ENCODE measurements at regions not wholly inside any gene's neighbourhood (a gene's known extent, or its start where the extent isn't known, plus 50 kb on each side); places are given as distances from the start of the nearest gene placed in this dataset.

- H3K9me3 ChIP-seq: no peaks in the 10 kb centered on the region
- DNase-seq: peak in 1 of 3 donors; percentile 25
- TF ChIP-seq CTCF (IDR thresholded peaks at IDR 0.05): no peak
- no peaks in the 10 kb centered on the region for H3K36me3 ChIP-seq (ENCODE audit: low read depth)
- H3K4me3 ChIP-seq: no peak overlapping the region
- no peaks in the 10 kb centered on the region for H3K4me1 ChIP-seq (ENCODE audit: low read depth)
- no peak for ATAC-seq
- intact Hi-C loops (cut with DNase I, micrococcal nuclease): no loop called here
Observed at GRCh38 chr18:66440433-66440832, 163.5 kb downstream of the CDH19 start.

GRCh38 chr18:66439670-66440069 lies 164.2 kb downstream of the CDH19 start:
- H3K36me3 ChIP-seq (ENCODE audit: low read depth): no peaks in the 10 kb centered on the region
- intact Hi-C loops (cut with DNase I, micrococcal nuclease): no loop called here
- ATAC-seq: no peak
- no peak for TF ChIP-seq CTCF (IDR thresholded peaks at IDR 0.05)
- H3K4me1 ChIP-seq (ENCODE audit: low read depth): no peaks in the 10 kb centered on the region
- DNase-seq: peak in 1 of 3 donors; percentile 22
- H3K4me3 ChIP-seq: no peak overlapping the region
- no peaks in the 10 kb centered on the region for H3K9me3 ChIP-seq

- no peaks in the 10 kb centered on the region for H3K36me3 ChIP-seq (ENCODE audit: low read depth)
- intact Hi-C loops (cut with DNase I, micrococcal nuclease): no loop called here
- H3K4me1 ChIP-seq (ENCODE audit: low read depth): no peaks in the 10 kb centered on the region
- no peak for DNase-seq
- no peak for ATAC-seq
- TF ChIP-seq CTCF (IDR thresholded peaks at IDR 0.05): no peak
- H3K9me3 ChIP-seq: no peaks in the 10 kb centered on the region
- H3K4me3 ChIP-seq: no peak overlapping the region
Observed at GRCh38 chr18:66438711-66439536, 165.0 kb downstream of the CDH19 start.

- Histone ChIP-seq H3K36me3 (ENCODE audit: low read depth) (no peaks in the 10 kb centered on the region), H3K4me3 (no peak overlapping the region), H3K9me3 (no peaks in the 10 kb centered on the region), H3K4me1 (ENCODE audit: low read depth) (no peaks in the 10 kb centered on the region)
- TF ChIP-seq CTCF (IDR thresholded peaks at IDR 0.05): no peak
- intact Hi-C loops (cut with DNase I, micrococcal nuclease): no loop called here
- no peak for ATAC-seq
- no peak for DNase-seq
Observed at GRCh38 chr18:66432636-66433035, 171.3 kb downstream of the CDH19 start.

- H3K9me3 ChIP-seq: no peaks in the 10 kb centered on the region
- no peaks in the 10 kb centered on the region for H3K36me3 ChIP-seq (ENCODE audit: low read depth)
- ATAC-seq: no peak
- intact Hi-C loops (cut with DNase I, micrococcal nuclease): no loop called here
- H3K4me1 ChIP-seq (ENCODE audit: low read depth): no peaks in the 10 kb centered on the region
- H3K4me3 ChIP-seq: no peak overlapping the region
- DNase-seq: no peak
- no peak for TF ChIP-seq CTCF (IDR thresholded peaks at IDR 0.05)
Observed at GRCh38 chr18:66428795-66429194, 175.1 kb downstream of the CDH19 start.

Measured in mucosa of descending colon (tissue), 3 donors.